NCI-H345 (cell line): ENCODE measurements at regions not wholly inside any gene's neighbourhood (a gene's known extent, or its start where the extent isn't known, plus 50 kb on each side); places are given as distances from the start of the nearest gene placed in this dataset.
A peak's percentile ranks its signal among the peaks of the same experiment; 100 is the strongest.

ENCODE experiments used
- DNase-seq: peaks from one replicate; lab custom pipeline; 2025; lab: John Stamatoyannopoulos, UW

- DNase-seq = no peak
Observed at GRCh38 chr18:45168866-45169600, 446.2 kb upstream of the SLC14A2 start.

GRCh38 chr18:45169610-45170009 is 445.7 kb upstream of the SLC14A2 start:
- no peak for DNase-seq

- no peak for DNase-seq
Observed at GRCh38 chr18:45171679-45172191, 443.5 kb upstream of the SLC14A2 start.

GRCh38 chr18:45173327-45173726 is 441.9 kb upstream of the SLC14A2 start:
- no peak for DNase-seq

GRCh38 chr18:45173799-45174519 is 441.3 kb upstream of the SLC14A2 start:
- no peak for DNase-seq

GRCh38 chr18:45174629-45175136 is 440.6 kb upstream of the SLC14A2 start:
- DNase-seq = no peak

GRCh38 chr18:45175511-45175910 is 439.8 kb upstream of the SLC14A2 start:
- no peak for DNase-seq

- DNase-seq = no peak
Observed at GRCh38 chr18:45186832-45187231, 428.4 kb upstream of the SLC14A2 start.

- DNase-seq = no peak
Observed at GRCh38 chr18:45191795-45192194, 423.5 kb upstream of the SLC14A2 start.

GRCh38 chr18:45197526-45197970 is 417.7 kb upstream of the SLC14A2 start:
- DNase-seq = peak; percentile 58

GRCh38 chr18:45198526-45198925 is 416.8 kb upstream of the SLC14A2 start:
- no peak for DNase-seq

- DNase-seq = no peak
Observed at GRCh38 chr18:45201029-45201428, 414.2 kb upstream of the SLC14A2 start.

- no peak for DNase-seq
Observed at GRCh38 chr18:45201489-45201888, 413.8 kb upstream of the SLC14A2 start.

GRCh38 chr18:45202061-45202460 is 413.2 kb upstream of the SLC14A2 start:
- no peak for DNase-seq

GRCh38 chr18:45203677-45204076 is 411.6 kb upstream of the SLC14A2 start:
- DNase-seq = no peak

GRCh38 chr18:45207328-45207727 is 407.9 kb upstream of the SLC14A2 start:
- no peak for DNase-seq

GRCh38 chr18:45208164-45208563 is 407.1 kb upstream of the SLC14A2 start:
- no peak for DNase-seq

GRCh38 chr18:45212181-45213039 is 402.9 kb upstream of the SLC14A2 start:
- peak; percentile 80 for DNase-seq

GRCh38 chr18:45213040-45213333 is 402.3 kb upstream of the SLC14A2 start:
- no peak for DNase-seq

- DNase-seq = no peak
Observed at GRCh38 chr18:45218436-45218835, 396.8 kb upstream of the SLC14A2 start.

GRCh38 chr18:45221363-45221762 is 393.9 kb upstream of the SLC14A2 start:
- DNase-seq = no peak

- no peak for DNase-seq
Observed at GRCh38 chr18:45222180-45222579, 393.1 kb upstream of the SLC14A2 start.
